ENCODE measurements at regions not wholly inside any gene's neighbourhood (a gene's known extent, or its start where the extent isn't known, plus 50 kb on each side); places are given as distances from the start of the nearest gene placed in this dataset.

- H3K4me3 Mint-ChIP-seq (ENCODE audit: unreplicated experiment), result no peak overlapping the region
- H2AFZ ChIP-seq (ENCODE audit: low read depth, low read length), result no peak overlapping the region
- H3K4me1 Mint-ChIP-seq (ENCODE audit: low read depth, unreplicated experiment), result peaks cover 54% of the 10 kb centered on the region
- no peaks in the 10 kb centered on the region for H3K79me2 ChIP-seq (ENCODE audit: insufficient read depth, low read length)
- no peaks in the 10 kb centered on the region for H3K27me3 Mint-ChIP-seq (ENCODE audit: low read depth, unreplicated experiment)
- no peaks in the 10 kb centered on the region for H3K27me3 ChIP-seq (ENCODE audit: insufficient read depth, low read length)
- TF ChIP-seq CTCF (IDR thresholded peaks at IDR 0.05; ENCODE audit: insufficient read depth, low read depth, low read length) (no peak), EZH2 (IDR thresholded peaks at IDR 0.05; ENCODE audit: insufficient read depth, low read length) (no peak)
- peak overlapping the region; percentile 5 for H3K9ac ChIP-seq (ENCODE audit: low read length)
- peak; percentile 73 for DNase-seq (ENCODE audit: low read depth)
- H3K36me3 Mint-ChIP-seq (ENCODE audit: low read depth, unreplicated experiment), result no peaks in the 10 kb centered on the region
- H3K4me1 ChIP-seq (ENCODE audit: insufficient read depth, low read length), result peaks cover 44% of the 10 kb centered on the region
- H3K27ac Mint-ChIP-seq (ENCODE audit: unreplicated experiment), result peak overlapping the region; percentile 77
- no peaks in the 10 kb centered on the region for H3K36me3 ChIP-seq (ENCODE audit: insufficient read depth, low read length)
- H4K20me1 ChIP-seq (ENCODE audit: insufficient read depth, low read length), result no peaks in the 10 kb centered on the region
- no peak for FAIRE-seq
- peak overlapping the region; percentile 19 for H3K4me3 ChIP-seq (ENCODE audit: insufficient read depth, low read depth, low read length)
- H3K4me2 ChIP-seq (ENCODE audit: low read length), result peak overlapping the region; percentile 79
- peak overlapping the region; percentile 66 for H3K27ac ChIP-seq (ENCODE audit: low read depth, low read length)
- H3K9me3 ChIP-seq (ENCODE audit: insufficient read depth, low read depth, low read length), result no peaks in the 10 kb centered on the region
- H3K9me3 Mint-ChIP-seq (ENCODE audit: unreplicated experiment), result no peaks in the 10 kb centered on the region
Measured at GRCh38 chr13:97121894-97122293, 100.2 kb upstream of the MBNL2 start.

GRCh38 chr13:97122381-97122996 is 99.6 kb upstream of the MBNL2 start:
- Histone ChIP-seq H3K9me3 (ENCODE audit: insufficient read depth, low read depth, low read length) (no peaks in the 10 kb centered on the region), H3K4me3 (ENCODE audit: insufficient read depth, low read depth, low read length) (peak overlapping the region; percentile 19), H3K27me3 (ENCODE audit: insufficient read depth, low read length) (no peaks in the 10 kb centered on the region), H3K79me2 (ENCODE audit: insufficient read depth, low read length) (no peaks in the 10 kb centered on the region), H2AFZ (ENCODE audit: low read depth, low read length) (no peak overlapping the region), H4K20me1 (ENCODE audit: insufficient read depth, low read length) (no peaks in the 10 kb centered on the region), H3K4me1 (ENCODE audit: insufficient read depth, low read length) (peaks cover 44% of the 10 kb centered on the region), H3K9ac (ENCODE audit: low read length) (peak overlapping the region; percentile 58), H3K27ac (ENCODE audit: low read depth, low read length) (peak overlapping the region; percentile 66), H3K36me3 (ENCODE audit: insufficient read depth, low read length) (no peaks in the 10 kb centered on the region), H3K4me2 (ENCODE audit: low read length) (peak overlapping the region; percentile 79)
- Mint-ChIP-seq H3K9me3 (ENCODE audit: unreplicated experiment) (no peaks in the 10 kb centered on the region), H3K4me1 (ENCODE audit: low read depth, unreplicated experiment) (peaks cover 54% of the 10 kb centered on the region), H3K4me3 (ENCODE audit: unreplicated experiment) (no peak overlapping the region), H3K27me3 (ENCODE audit: low read depth, unreplicated experiment) (no peaks in the 10 kb centered on the region), H3K27ac (ENCODE audit: unreplicated experiment) (peak overlapping the region; percentile 77), H3K36me3 (ENCODE audit: low read depth, unreplicated experiment) (no peaks in the 10 kb centered on the region)
- FAIRE-seq (no peak), DNase-seq (ENCODE audit: low read depth) (peak; percentile 75)
- TF ChIP-seq CTCF (IDR thresholded peaks at IDR 0.05; ENCODE audit: insufficient read depth, low read depth, low read length), result no peak
- TF ChIP-seq EZH2 (IDR thresholded peaks at IDR 0.05; ENCODE audit: insufficient read depth, low read length), result no peak

- TF ChIP-seq CTCF (IDR thresholded peaks at IDR 0.05; ENCODE audit: insufficient read depth, low read depth, low read length) (no peak), EZH2 (IDR thresholded peaks at IDR 0.05; ENCODE audit: insufficient read depth, low read length) (no peak)
- H3K27ac Mint-ChIP-seq (ENCODE audit: unreplicated experiment), result no peak overlapping the region
- H3K4me3 ChIP-seq (ENCODE audit: insufficient read depth, low read depth, low read length), result no peak overlapping the region
- no peaks in the 10 kb centered on the region for H3K79me2 ChIP-seq (ENCODE audit: insufficient read depth, low read length)
- no peak overlapping the region for H3K4me2 ChIP-seq (ENCODE audit: low read length)
- peaks cover 55% of the 10 kb centered on the region for H3K4me1 Mint-ChIP-seq (ENCODE audit: low read depth, unreplicated experiment)
- no peaks in the 10 kb centered on the region for H3K27me3 Mint-ChIP-seq (ENCODE audit: low read depth, unreplicated experiment)
- FAIRE-seq (no peak), DNase-seq (ENCODE audit: low read depth) (no peak)
- H4K20me1 ChIP-seq (ENCODE audit: insufficient read depth, low read length), result no peaks in the 10 kb centered on the region
- H3K27ac ChIP-seq (ENCODE audit: low read depth, low read length), result no peak overlapping the region
- H3K36me3 ChIP-seq (ENCODE audit: insufficient read depth, low read length), result no peaks in the 10 kb centered on the region
- no peaks in the 10 kb centered on the region for H3K9me3 ChIP-seq (ENCODE audit: insufficient read depth, low read depth, low read length)
- H3K9ac ChIP-seq (ENCODE audit: low read length), result no peak overlapping the region
- no peaks in the 10 kb centered on the region for H3K36me3 Mint-ChIP-seq (ENCODE audit: low read depth, unreplicated experiment)
- peaks cover 44% of the 10 kb centered on the region for H3K4me1 ChIP-seq (ENCODE audit: insufficient read depth, low read length)
- no peaks in the 10 kb centered on the region for H3K27me3 ChIP-seq (ENCODE audit: insufficient read depth, low read length)
- H3K9me3 Mint-ChIP-seq (ENCODE audit: unreplicated experiment), result no peaks in the 10 kb centered on the region
- no peak overlapping the region for H3K4me3 Mint-ChIP-seq (ENCODE audit: unreplicated experiment)
- H2AFZ ChIP-seq (ENCODE audit: low read depth, low read length), result no peak overlapping the region
Measured at GRCh38 chr13:97124206-97124605, 97.9 kb upstream of the MBNL2 start.

All from astrocyte (in vitro differentiated cells and primary cell).